HepG2 (cell line): ENCODE measurements at regions not wholly inside any gene's neighbourhood (a gene's known extent, or its start where the extent isn't known, plus 50 kb on each side); places are given as distances from the start of the nearest gene placed in this dataset.

Source experiments
- ATAC-seq: fragments of 200-7000 bp; cut with Tn5 transposase; 3 replicates; pipeline ENCODE4 v1.9.1; 2020; ENCODE audit warnings: mild to moderate bottlenecking, moderate library complexity
- BruUV-seq: library from RNA; stranded (reverse); fragments of 400-500 nt; replicated peaks from 2 replicates; lab custom pipeline; 2021; lab: Mats Ljungman, UMichigan
- CTCF ChIA-PET: fragments of 300-600 bp; formaldehyde crosslinking; extraction: SDS; loops from one replicate; lab custom pipeline; 2021; ENCODE audit warnings: low total read pairs, inconsistent platforms, low intra/inter-chr PET ratio; lab: Yijun Ruan, JAX
- POLR2A ChIA-PET: fragments of 350-600 bp; sonication (Branson Sonifier 250); formaldehyde crosslinking; loops from one replicate; lab custom pipeline; 2020; ENCODE audit warnings: antibody characterized with exemption, inconsistent platforms; lab: Yijun Ruan, JAX
- DNase-seq: peaks from one replicate; pipeline ENCODE4 v3.0.0-alpha.2; 2015; ENCODE audit warnings: low spot score
- FAIRE-seq: peaks from 3 replicates; lab custom pipeline; 2011; peaks lifted over from hg19 to GRCh38; lab: Jason Lieb, UNC
- H2AFZ ChIP-seq: one replicate; pipeline ENCODE4 v1.6.1; 2011; ENCODE audit warnings: low read length, inconsistent platforms
- H3K27ac ChIP-seq: fragments of 300-600 bp; 3 replicates; pipeline ENCODE4 v1.8.0; 2011; ENCODE audit warnings: mixed run types, mild to moderate bottlenecking, mixed read lengths, low read length, inconsistent platforms; ENCODE audit not compliant: insufficient read depth; ENCODE audit errors: extremely low read length
- H3K27me3 ChIP-seq, 2 experiments: fragments of 200-600 bp in 1 of 2; 2 replicates in 1 of 2; 3 replicates in 1 of 2; pipeline versions ENCODE4 v1.6.0 to v1.8.0; 2011; ENCODE audit warnings: low read length in 2 of 2, mild to moderate bottlenecking in 2 of 2, moderate library complexity in 2 of 2, inconsistent platforms in 1 of 2; ENCODE audit not compliant: insufficient read depth in 2 of 2, control insufficient read depth in 1 of 2
- H3K36me3 ChIP-seq, 2 experiments: fragments of 200-600 bp in 1 of 2; replicated peaks in 1 of 2; 2 replicates in 1 of 2; 3 replicates in 1 of 2; pipeline versions ENCODE4 v1.5.1 to v1.8.0; 2011; ENCODE audit warnings: low read length in 2 of 2, inconsistent platforms in 1 of 2; ENCODE audit not compliant: insufficient read depth in 2 of 2, control insufficient read depth in 1 of 2
- H3K4me1 ChIP-seq: 2 replicates; pipeline ENCODE4 v1.5.1; 2012; ENCODE audit warnings: low read length, inconsistent platforms; ENCODE audit not compliant: insufficient read depth
- H3K4me2 ChIP-seq: 2 replicates; pipeline ENCODE4 v1.6.0; 2011; ENCODE audit warnings: low read depth, low read length, inconsistent platforms
- H3K4me3 ChIP-seq, 3 experiments: fragments of 200-600 bp in 1 of 3; sonication (generic), shearing (Covaris generic) in 1 of 3; replicated peaks in 1 of 3; 2 replicates each; pipeline ENCODE4 v1.5.1; 2011 to 2016; ENCODE audit warnings: low read length in 3 of 3, inconsistent platforms in 2 of 3, low read depth in 2 of 3, mild to moderate bottlenecking in 2 of 3, control low read depth in 1 of 3, mixed read lengths in 1 of 3; ENCODE audit not compliant: insufficient read depth in 1 of 3
- H3K79me2 ChIP-seq: one replicate; pipeline ENCODE4 v1.6.1; 2011; ENCODE audit warnings: low read length, inconsistent platforms; ENCODE audit not compliant: insufficient read depth
- H3K9ac ChIP-seq: 2 replicates; pipeline ENCODE4 v1.6.0; 2011; ENCODE audit warnings: mild to moderate bottlenecking, low read depth, low read length, inconsistent platforms; ENCODE audit not compliant: insufficient read depth
- H3K9me3 ChIP-seq: 2 replicates; pipeline ENCODE4 v1.5.1; 2012; ENCODE audit warnings: mild to moderate bottlenecking, low read length
- H4K20me1 ChIP-seq: 2 replicates; pipeline ENCODE4 v1.6.0; 2011; ENCODE audit warnings: inconsistent platforms, mild to moderate bottlenecking, low read length, moderate library complexity; ENCODE audit not compliant: insufficient read depth
- ARHGAP35 ChIP-seq: sonication (generic); formaldehyde crosslinking; IDR thresholded peaks from 2 replicates; pipeline ENCODE4 v1.9.0; 2022; ENCODE audit warnings: mild to moderate bottlenecking, inconsistent platforms, moderate library complexity, missing genetic modification reagents, borderline replicate concordance
- GPBP1L1 ChIP-seq: sonication (generic); formaldehyde crosslinking; IDR thresholded peaks from 2 replicates; pipeline ENCODE4 v1.5.0; 2020; ENCODE audit warnings: mild to moderate bottlenecking, missing genetic modification reagents
- MBD4 ChIP-seq: IDR thresholded peaks from 2 replicates; pipeline ENCODE4 v1.6.1; 2012; ENCODE audit warnings: low read length, inconsistent platforms, borderline replicate concordance
- MTF1 ChIP-seq: sonication (generic); formaldehyde crosslinking; IDR thresholded peaks from 2 replicates; pipeline ENCODE4 v1.5.0; 2020; ENCODE audit warnings: missing genetic modification reagents
- MTF2 ChIP-seq: sonication (generic); formaldehyde crosslinking; IDR thresholded peaks from 2 replicates; pipeline ENCODE4 v1.5.0; 2020; ENCODE audit warnings: missing genetic modification reagents, borderline replicate concordance
- MYPOP ChIP-seq: sonication (generic); formaldehyde crosslinking; IDR thresholded peaks from 2 replicates; pipeline ENCODE4 v1.8.1; 2023; ENCODE audit warnings: mild to moderate bottlenecking, moderate library complexity, missing genetic modification reagents
- NPAS2 ChIP-seq: sonication (generic); formaldehyde crosslinking; IDR thresholded peaks from 2 replicates; pipeline ENCODE4 v1.8.0; 2022; ENCODE audit warnings: mild to moderate bottlenecking, missing genetic modification reagents, borderline replicate concordance
- NR3C1 ChIP-seq: sonication (generic); formaldehyde crosslinking; IDR thresholded peaks from 2 replicates; pipeline ENCODE4 v1.4.0; 2020; ENCODE audit warnings: missing genetic modification reagents
- PPARG ChIP-seq: conservative IDR thresholded peaks from 2 replicates; pipeline ENCODE4 v1.6.1; 2016; ENCODE audit warnings: missing biosample characterization, missing genetic modification reagents
- RERE ChIP-seq: IDR thresholded peaks from 2 replicates; pipeline ENCODE4 v1.6.1; 2016; ENCODE audit warnings: low read depth, missing genetic modification reagents, missing compliant biosample characterization
- SALL2 ChIP-seq: sonication (generic); formaldehyde crosslinking; IDR thresholded peaks from 2 replicates; pipeline ENCODE4 v1.8.1; 2023; ENCODE audit warnings: mild to moderate bottlenecking, missing genetic modification reagents, inconsistent platforms
- SRSF1 ChIP-seq: fragments of 200-400 bp; formaldehyde crosslinking; optimal IDR thresholded peaks from 2 replicates; pipeline ENCODE3; 2017; ENCODE audit warnings: mild to moderate bottlenecking, low read depth, low read length, moderate library complexity
- ZNF18 ChIP-seq: sonication (generic); formaldehyde crosslinking; IDR thresholded peaks from 2 replicates; pipeline ENCODE4 v1.8.0; 2022; ENCODE audit warnings: mild to moderate bottlenecking, missing genetic modification reagents; ENCODE audit not compliant: insufficient replicate concordance
- ZSCAN20 ChIP-seq: sonication (generic); formaldehyde crosslinking; IDR thresholded peaks from 2 replicates; pipeline ENCODE4 v1.4.0; 2020; ENCODE audit warnings: missing genetic modification reagents, mild to moderate bottlenecking, borderline replicate concordance
- WGBS: methylation state at CpG from one replicate; pipeline ENCODE4 v1.1.6; 2017; ENCODE audit warnings: low lambda C conversion rate; 5-methylcytosine and 5-hydroxymethylcytosine counted together
- in situ Hi-C: cut with HindIII; loops from 2 replicates; pipeline ENCODE4 v1.10.0; 2017; ENCODE audit warnings: low pct_unique_long_range_greater_than_20kb; ENCODE audit not compliant: extremely low pct_ligation_motif_present
- intact Hi-C: fragments of 100-400 bp; cut with micrococcal nuclease; formaldehyde crosslinking; loops from one replicate; pipeline ENCODE4 v1.10.0; 2022; ENCODE audit not compliant: unreplicated experiment

GRCh38 chr12:91687052-91688017 is 458.3 kb downstream of the BTG1 start:
- no peaks in the 10 kb centered on the region for H3K4me1 ChIP-seq
- DNase-seq, result no peak
- ChIA-PET CTCF (no interaction called here), POLR2A (no interaction called here)
- no peaks in the 10 kb centered on the region for H3K9me3 ChIP-seq
- no peak for ATAC-seq
- H3K9ac ChIP-seq, result no peak overlapping the region
- TF ChIP-seq GPBP1L1, result no peak
- no peak for TF ChIP-seq SALL2 (CRISPR knock-in tag)
- no peak for TF ChIP-seq RERE (CRISPR knock-in tag)
- no peak for TF ChIP-seq NR3C1
- TF ChIP-seq ZNF18, result no peak
- no peak for TF ChIP-seq MTF1
- TF ChIP-seq MBD4, result no peak
- TF ChIP-seq ZSCAN20 (CRISPR knock-in tag), result no peak
- no peak for TF ChIP-seq ARHGAP35 (CRISPR knock-in tag)
- TF ChIP-seq NPAS2 (CRISPR knock-in tag), result no peak
- no peak for TF ChIP-seq MYPOP (CRISPR knock-in tag)
- no peak for TF ChIP-seq MTF2 (CRISPR knock-in tag)
- no peak for TF ChIP-seq PPARG (CRISPR knock-in tag)
- no peak for TF ChIP-seq SRSF1
- no peak for FAIRE-seq
- in situ Hi-C loops, result no loop called here
- under 1% methylated on average over 3 of the region's 3 CpGs for WGBS
- H2AFZ ChIP-seq, result no peak overlapping the region
- intact Hi-C loops, result no loop called here
- H3K79me2 ChIP-seq, result no peaks in the 10 kb centered on the region
- H3K27ac ChIP-seq, result no peak overlapping the region
- no peak overlapping the region for H3K4me2 ChIP-seq
- H4K20me1 ChIP-seq, result no peaks in the 10 kb centered on the region
- no peaks in the 10 kb centered on the region for H3K27me3 ChIP-seq
- no peak overlapping the region for H3K4me3 ChIP-seq
- H3K36me3 ChIP-seq, result no peaks in the 10 kb centered on the region
- BruUV-seq, result no TSS peak
